Peyer's patch (tissue), 4 donors: ENCODE measurements at regions not wholly inside any gene's neighbourhood (a gene's known extent, or its start where the extent isn't known, plus 50 kb on each side); places are given as distances from the start of the nearest gene placed in this dataset.
A peak's percentile ranks its signal among the peaks of the same experiment; 100 is the strongest.

Source experiments
- DNase-seq, 3 donors: peaks; one replicate each; pipeline ENCODE4 v3.0.0-alpha.2; 2017 to 2019
- H3K27ac ChIP-seq, 4 donors: fragments of 200-600 bp; sonication (generic); one replicate each; pipeline ENCODE4 v1.5.1; 2016 to 2019
- H3K27me3 ChIP-seq, 2 donors: fragments of 200-600 bp; sonication (generic); one replicate each; pipeline ENCODE4 v1.5.1; 2019
- H3K36me3 ChIP-seq, 3 donors: fragments of 200-600 bp; sonication (generic); one replicate each; pipeline ENCODE4 v1.5.1; 2016 to 2019
- H3K4me1 ChIP-seq, 4 donors: fragments of 200-600 bp; sonication (generic); one replicate each; pipeline ENCODE4 v1.5.1; 2016 to 2019
- H3K4me3 ChIP-seq, 4 donors: fragments of 200-600 bp; sonication (generic); 1 replicate in 3 of 4; 2 replicates in 1 of 4; pipeline ENCODE4 v1.5.1; 2016 to 2019; ENCODE audit warnings: mild to moderate bottlenecking in 1 of 4
- H3K9me3 ChIP-seq, 4 donors: fragments of 200-600 bp; sonication (generic); one replicate each; pipeline ENCODE4 v1.5.1; 2016 to 2019; ENCODE audit warnings: mild to moderate bottlenecking in 1 of 4
- POLR2A ChIP-seq, 2 donors: fragments of 450-650 bp; IDR thresholded peaks; one replicate each; pipeline ENCODE4 v1.5.1; 2017; ENCODE audit warnings: antibody characterized with exemption in 2 of 2, mild to moderate bottlenecking in 2 of 2, moderate library complexity in 2 of 2
- TF ChIP-seq, protein P1 (sequence below), 6 experiments: fragments of 450-650 bp in 4 of 6; fragments of 200-600 bp in 2 of 6; sonication (generic) in 1 of 6; IDR thresholded peaks; one replicate each; pipeline ENCODE4 v1.5.1; 2017 to 2019; ENCODE audit warnings: antibody characterized with exemption in 6 of 6, mild to moderate bottlenecking in 3 of 6, moderate library complexity in 1 of 6

GRCh38 chr6:105896821-105897095 is 189.4 kb upstream of the PRDM1 start:
- Histone ChIP-seq H3K9me3 (no peaks in the 10 kb centered on the region), H3K4me3 (no peak overlapping the region), H3K4me1 (no peaks in the 10 kb centered on the region), H3K36me3 (no peaks in the 10 kb centered on the region), H3K27me3 (no peaks in the 10 kb centered on the region), H3K27ac (no peak overlapping the region)
- no peak for DNase-seq
- TF ChIP-seq, protein P1, sequence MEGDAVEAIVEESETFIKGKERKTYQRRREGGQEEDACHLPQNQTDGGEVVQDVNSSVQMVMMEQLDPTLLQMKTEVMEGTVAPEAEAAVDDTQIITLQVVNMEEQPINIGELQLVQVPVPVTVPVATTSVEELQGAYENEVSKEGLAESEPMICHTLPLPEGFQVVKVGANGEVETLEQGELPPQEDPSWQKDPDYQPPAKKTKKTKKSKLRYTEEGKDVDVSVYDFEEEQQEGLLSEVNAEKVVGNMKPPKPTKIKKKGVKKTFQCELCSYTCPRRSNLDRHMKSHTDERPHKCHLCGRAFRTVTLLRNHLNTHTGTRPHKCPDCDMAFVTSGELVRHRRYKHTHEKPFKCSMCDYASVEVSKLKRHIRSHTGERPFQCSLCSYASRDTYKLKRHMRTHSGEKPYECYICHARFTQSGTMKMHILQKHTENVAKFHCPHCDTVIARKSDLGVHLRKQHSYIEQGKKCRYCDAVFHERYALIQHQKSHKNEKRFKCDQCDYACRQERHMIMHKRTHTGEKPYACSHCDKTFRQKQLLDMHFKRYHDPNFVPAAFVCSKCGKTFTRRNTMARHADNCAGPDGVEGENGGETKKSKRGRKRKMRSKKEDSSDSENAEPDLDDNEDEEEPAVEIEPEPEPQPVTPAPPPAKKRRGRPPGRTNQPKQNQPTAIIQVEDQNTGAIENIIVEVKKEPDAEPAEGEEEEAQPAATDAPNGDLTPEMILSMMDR (IDR thresholded peaks at IDR 0.05), result no peak
- TF ChIP-seq POLR2A (IDR thresholded peaks at IDR 0.05), result no peak

GRCh38 chr6:105896052-105896820 is 189.9 kb upstream of the PRDM1 start:
- Histone ChIP-seq H3K4me1 (no peaks in the 10 kb centered on the region), H3K27me3 (no peaks in the 10 kb centered on the region), H3K27ac (no peak overlapping the region), H3K4me3 (no peak overlapping the region), H3K36me3 (no peaks in the 10 kb centered on the region), H3K9me3 (no peaks in the 10 kb centered on the region)
- DNase-seq, result no peak
- TF ChIP-seq POLR2A (IDR thresholded peaks at IDR 0.05), result no peak
- TF ChIP-seq, protein P1 (IDR thresholded peaks at IDR 0.05), result no peak

GRCh38 chr6:105894556-105894955 is 191.6 kb upstream of the PRDM1 start:
- TF ChIP-seq POLR2A (IDR thresholded peaks at IDR 0.05), result no peak
- TF ChIP-seq, protein P1 (IDR thresholded peaks at IDR 0.05), result no peak

GRCh38 chr6:105893741-105894140 is 192.4 kb upstream of the PRDM1 start:
- Histone ChIP-seq H3K27me3 (no peaks in the 10 kb centered on the region), H3K4me3 (no peak overlapping the region), H3K4me1 (no peaks in the 10 kb centered on the region), H3K9me3 (no peaks in the 10 kb centered on the region), H3K27ac (no peak overlapping the region), H3K36me3 (no peaks in the 10 kb centered on the region)
- no peak for TF ChIP-seq POLR2A (IDR thresholded peaks at IDR 0.05)
- TF ChIP-seq, protein P1 (IDR thresholded peaks at IDR 0.05), result no peak
- no peak for DNase-seq

More at GRCh38 chr6:105894556-105894955, 191.6 kb upstream of the PRDM1 start:
- H3K27ac ChIP-seq, result no peak overlapping the region
- DNase-seq, result no peak
- no peak overlapping the region for H3K4me3 ChIP-seq
- no peaks in the 10 kb centered on the region for H3K36me3 ChIP-seq
- H3K4me1 ChIP-seq, result no peaks in the 10 kb centered on the region
- H3K9me3 ChIP-seq, result no peaks in the 10 kb centered on the region
- no peaks in the 10 kb centered on the region for H3K27me3 ChIP-seq

GRCh38 chr6:105892577-105893262 is 193.4 kb upstream of the PRDM1 start:
- H3K4me1 ChIP-seq, result no peaks in the 10 kb centered on the region
- H3K36me3 ChIP-seq, result no peaks in the 10 kb centered on the region
- no peaks in the 10 kb centered on the region for H3K27me3 ChIP-seq
- H3K4me3 ChIP-seq, result no peak overlapping the region
- TF ChIP-seq POLR2A (IDR thresholded peaks at IDR 0.05), result no peak
- TF ChIP-seq, protein P1 (IDR thresholded peaks at IDR 0.05), result no peak
- DNase-seq, result peak in 2 of 3 donors; percentile 53 to 68
- H3K9me3 ChIP-seq, result no peaks in the 10 kb centered on the region
- peak overlapping the region in 1 of 4 donors; percentile 11 for H3K27ac ChIP-seq
